ENCODE measurements at regions not wholly inside any gene's neighbourhood (a gene's known extent, or its start where the extent isn't known, plus 50 kb on each side); places are given as distances from the start of the nearest gene placed in this dataset.

DNA sequence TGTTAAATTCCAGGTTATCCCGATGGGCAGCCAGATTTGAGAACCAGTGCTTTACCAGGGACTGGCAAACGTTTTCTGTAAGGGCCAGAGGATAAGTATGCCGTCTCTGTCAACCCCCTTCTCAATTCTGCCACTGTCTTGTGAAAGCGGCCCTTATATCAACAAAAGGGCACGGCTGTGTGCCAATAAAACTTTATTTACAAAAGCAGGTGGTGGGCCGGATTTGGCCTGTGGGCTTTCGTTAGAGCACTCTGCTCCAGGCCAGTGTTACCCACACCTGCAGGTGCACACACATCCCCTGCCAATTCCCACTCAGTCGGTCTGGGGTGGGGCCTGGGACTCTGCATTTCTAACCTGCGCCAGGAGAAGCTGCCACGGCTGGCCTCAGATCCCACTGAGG lies 111.2 kb downstream of the RFLNA start:
- POLR2A ChIA-PET: no interaction called here
- H3K9me2 ChIP-seq (ENCODE audit: insufficient read depth, low read length): no peaks in the 10 kb centered on the region
- intact Hi-C loops (cut with micrococcal nuclease; ENCODE audit: unreplicated experiment): no loop called here

GRCh38 chr12:124405592-124405991 lies 110.7 kb downstream of the RFLNA start:
- Histone ChIP-seq H3K4me1 (ENCODE audit: insufficient read depth, low read length, poor library complexity, severe bottlenecking) (no peaks in the 10 kb centered on the region), H2AFZ (ENCODE audit: low read length) (no peak overlapping the region), H3K9me2 (ENCODE audit: insufficient read depth, low read length) (no peaks in the 10 kb centered on the region), H3K4me3 (ENCODE audit: low read depth, low read length, poor library complexity, severe bottlenecking) (no peak overlapping the region), H4K20me1 (ENCODE audit: insufficient read depth, low read length) (no peaks in the 10 kb centered on the region), H3K79me2 (ENCODE audit: insufficient read depth, low read depth, low read length) (no peaks in the 10 kb centered on the region), H3K27ac (ENCODE audit: low read depth, low read length, poor library complexity, severe bottlenecking) (no peak overlapping the region), H3K4me2 (ENCODE audit: low read length) (no peak overlapping the region), H3K9me3 (ENCODE audit: low read length) (no peaks in the 10 kb centered on the region), H3K36me3 (ENCODE audit: insufficient read depth, low read length) (peaks cover 10% of the 10 kb centered on the region; the same call in 1 of the 2 replicates)
- ChIA-PET CTCF (ENCODE audit: unreplicated experiment) (no interaction called here), POLR2A (no interaction called here)
- no TSS peak for BruUV-seq (replicated peaks)
- DNase-seq (ENCODE audit: low spot score): no peak
- intact Hi-C loops (cut with micrococcal nuclease; ENCODE audit: unreplicated experiment): no loop called here
- TF ChIP-seq, protein P1, sequence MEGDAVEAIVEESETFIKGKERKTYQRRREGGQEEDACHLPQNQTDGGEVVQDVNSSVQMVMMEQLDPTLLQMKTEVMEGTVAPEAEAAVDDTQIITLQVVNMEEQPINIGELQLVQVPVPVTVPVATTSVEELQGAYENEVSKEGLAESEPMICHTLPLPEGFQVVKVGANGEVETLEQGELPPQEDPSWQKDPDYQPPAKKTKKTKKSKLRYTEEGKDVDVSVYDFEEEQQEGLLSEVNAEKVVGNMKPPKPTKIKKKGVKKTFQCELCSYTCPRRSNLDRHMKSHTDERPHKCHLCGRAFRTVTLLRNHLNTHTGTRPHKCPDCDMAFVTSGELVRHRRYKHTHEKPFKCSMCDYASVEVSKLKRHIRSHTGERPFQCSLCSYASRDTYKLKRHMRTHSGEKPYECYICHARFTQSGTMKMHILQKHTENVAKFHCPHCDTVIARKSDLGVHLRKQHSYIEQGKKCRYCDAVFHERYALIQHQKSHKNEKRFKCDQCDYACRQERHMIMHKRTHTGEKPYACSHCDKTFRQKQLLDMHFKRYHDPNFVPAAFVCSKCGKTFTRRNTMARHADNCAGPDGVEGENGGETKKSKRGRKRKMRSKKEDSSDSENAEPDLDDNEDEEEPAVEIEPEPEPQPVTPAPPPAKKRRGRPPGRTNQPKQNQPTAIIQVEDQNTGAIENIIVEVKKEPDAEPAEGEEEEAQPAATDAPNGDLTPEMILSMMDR (conservative IDR thresholded peaks at IDR 0.05; ENCODE audit: low read length): no peak
- TF ChIP-seq EZH2phosphoT487 (IDR thresholded peaks at IDR 0.05; ENCODE audit: borderline replicate concordance, low read depth, low read length): no peak

More for the DNA sequence above, 111.2 kb downstream of the RFLNA start:
- Histone ChIP-seq H4K20me1 (ENCODE audit: insufficient read depth, low read length) (no peaks in the 10 kb centered on the region), H2AFZ (ENCODE audit: low read length) (no peak overlapping the region), H3K9me3 (ENCODE audit: low read length) (no peaks in the 10 kb centered on the region), H3K4me3 (ENCODE audit: low read depth, low read length, poor library complexity, severe bottlenecking) (no peak overlapping the region), H3K79me2 (ENCODE audit: insufficient read depth, low read depth, low read length) (no peaks in the 10 kb centered on the region), H3K4me1 (ENCODE audit: insufficient read depth, low read length, poor library complexity, severe bottlenecking) (no peaks in the 10 kb centered on the region), H3K4me2 (ENCODE audit: low read length) (no peak overlapping the region), H3K36me3 (ENCODE audit: insufficient read depth, low read length) (peaks cover 7% of the 10 kb centered on the region; the same call in 1 of the 2 replicates), H3K27ac (ENCODE audit: low read depth, low read length, poor library complexity, severe bottlenecking) (no peak overlapping the region)
- DNase-seq (ENCODE audit: low spot score): no peak
- no TSS peak for BruUV-seq (replicated peaks)
- TF ChIP-seq, protein P1 (conservative IDR thresholded peaks at IDR 0.05; ENCODE audit: low read length): no peak
- TF ChIP-seq EZH2phosphoT487 (IDR thresholded peaks at IDR 0.05; ENCODE audit: borderline replicate concordance, low read depth, low read length): no peak
- CTCF ChIA-PET (ENCODE audit: unreplicated experiment): no interaction called here

DNA sequence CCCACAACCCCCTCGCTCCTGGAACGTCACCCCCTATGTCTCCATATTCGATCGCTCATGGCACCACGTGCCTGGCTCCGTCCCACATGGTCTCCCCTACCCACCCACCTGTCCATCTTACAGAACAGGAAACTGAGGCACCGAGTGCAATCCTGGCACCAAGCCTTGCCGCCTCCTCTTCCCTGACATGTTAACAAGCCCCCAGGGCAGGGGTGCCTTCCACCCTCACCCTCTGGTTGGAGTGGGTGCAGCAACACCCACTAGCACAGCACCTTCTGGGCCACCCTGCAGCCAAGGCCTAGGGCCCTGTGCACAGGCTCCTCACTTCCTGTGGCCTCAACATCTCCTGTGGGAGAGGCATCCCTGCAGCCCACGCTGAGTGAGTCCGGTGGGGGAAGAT lies 110.3 kb downstream of the RFLNA start:
- no peaks in the 10 kb centered on the region for H3K9me2 ChIP-seq (ENCODE audit: insufficient read depth, low read length)
- BruUV-seq (replicated peaks): no TSS peak
- TF ChIP-seq, protein P1 (conservative IDR thresholded peaks at IDR 0.05; ENCODE audit: low read length): no peak
- TF ChIP-seq EZH2phosphoT487 (IDR thresholded peaks at IDR 0.05; ENCODE audit: borderline replicate concordance, low read depth, low read length): no peak
- peaks cover 14% of the 10 kb centered on the region; the same call in 1 of the 2 replicates for H3K36me3 ChIP-seq (ENCODE audit: insufficient read depth, low read length)
- H3K4me1 ChIP-seq (ENCODE audit: insufficient read depth, low read length, poor library complexity, severe bottlenecking): no peaks in the 10 kb centered on the region
- H3K4me3 ChIP-seq (ENCODE audit: low read depth, low read length, poor library complexity, severe bottlenecking): no peak overlapping the region
- H3K27ac ChIP-seq (ENCODE audit: low read depth, low read length, poor library complexity, severe bottlenecking): no peak overlapping the region
- H4K20me1 ChIP-seq (ENCODE audit: insufficient read depth, low read length): no peaks in the 10 kb centered on the region
- no peaks in the 10 kb centered on the region for H3K79me2 ChIP-seq (ENCODE audit: insufficient read depth, low read depth, low read length)
- intact Hi-C loops (cut with micrococcal nuclease; ENCODE audit: unreplicated experiment): no loop called here
- no peak overlapping the region for H2AFZ ChIP-seq (ENCODE audit: low read length)
- ChIA-PET POLR2A (no interaction called here), CTCF (ENCODE audit: unreplicated experiment) (no interaction called here)
- H3K9me3 ChIP-seq (ENCODE audit: low read length): no peaks in the 10 kb centered on the region
- no peak overlapping the region for H3K4me2 ChIP-seq (ENCODE audit: low read length)
- no peak for DNase-seq (ENCODE audit: low spot score)

Measured in OCI-LY7 (cell line).